MM.1S (cell line): ENCODE measurements at regions not wholly inside any gene's neighbourhood (a gene's known extent, or its start where the extent isn't known, plus 50 kb on each side); places are given as distances from the start of the nearest gene placed in this dataset.

ENCODE experiments used
- CTCF ChIP-seq: fragments of 300-600 bp; sonication (generic); IDR thresholded peaks from 2 replicates; pipeline ENCODE4 v1.5.1; 2016; ENCODE audit warnings: antibody characterized with exemption, low read length, mixed read lengths
- EZH2 ChIP-seq: fragments of 300-600 bp; sonication (generic); optimal IDR thresholded peaks from 2 replicates; pipeline ENCODE3; 2017; ENCODE audit warnings: low read depth, mild to moderate bottlenecking, antibody characterized with exemption, low read length, mixed read lengths
- EZH2phosphoT487 ChIP-seq: fragments of 300-600 bp; sonication (generic); IDR thresholded peaks from 2 replicates; pipeline ENCODE4 v1.6.1; 2018; ENCODE audit warnings: antibody characterized with exemption, low read length

GRCh38 chrX:9211269-9211668 lies 177.3 kb upstream of the FAM9B start:
- TF ChIP-seq CTCF: no peak
- TF ChIP-seq EZH2phosphoT487: no peak
- no peak for TF ChIP-seq EZH2
